Panc1 (cell line): ENCODE measurements at regions not wholly inside any gene's neighbourhood (a gene's known extent, or its start where the extent isn't known, plus 50 kb on each side); places are given as distances from the start of the nearest gene placed in this dataset.

Experiments used
- ATAC-seq: fragments of 200-7000 bp; cut with Tn5 transposase; 2 replicates; pipeline ENCODE4 v1.9.1; 2020; ENCODE audit warnings: mild to moderate bottlenecking, moderate library complexity
- BruUV-seq: library from RNA; stranded (reverse); fragments of 400-500 nt; replicated peaks from 2 replicates; lab custom pipeline; 2021; lab: Mats Ljungman, UMichigan
- CTCF ChIA-PET: fragments of 300-600 bp; sonication (Branson Sonifier 250); formaldehyde crosslinking; loops from one replicate; lab custom pipeline; 2022; ENCODE audit warnings: antibody characterized with exemption; lab: Charles Lee
- POLR2A ChIA-PET: fragments of 300-600 bp; sonication (Branson Sonifier 250); formaldehyde crosslinking; loops from one replicate; lab custom pipeline; 2022; ENCODE audit warnings: antibody characterized with exemption; lab: Charles Lee
- DNase-seq: peaks from one replicate; pipeline ENCODE4 v3.0.0-alpha.2; 2010; ENCODE audit warnings: low read depth, low spot score
- H3K27ac ChIP-seq: 2 replicates; pipeline ENCODE4 v1.5.1; 2011; ENCODE audit warnings: mild to moderate bottlenecking, low read length, inconsistent platforms
- H3K27me3 ChIP-seq: fragments of 200-500 bp; sonication (Bioruptor generic); 2 replicates; pipeline ENCODE4 v1.6.0; 2014; ENCODE audit warnings: low read length, inconsistent platforms; ENCODE audit not compliant: control insufficient read depth, insufficient read depth
- H3K36me3 ChIP-seq: fragments of 200-500 bp; sonication (Bioruptor generic); 2 replicates; pipeline ENCODE4 v1.5.1; 2014; ENCODE audit warnings: inconsistent platforms, mild to moderate bottlenecking, low read length, moderate library complexity; ENCODE audit not compliant: control insufficient read depth, insufficient read depth
- H3K4me1 ChIP-seq: 2 replicates; pipeline ENCODE4 v1.5.1; 2011; ENCODE audit warnings: inconsistent platforms, mild to moderate bottlenecking, low read length, moderate library complexity; ENCODE audit not compliant: control insufficient read depth, insufficient read depth
- H3K4me3 ChIP-seq, 2 experiments: 2 replicates each; pipeline ENCODE4 v1.5.1; 2011 to 2012; ENCODE audit warnings: low read depth in 2 of 2, low read length in 2 of 2, mild to moderate bottlenecking in 2 of 2, inconsistent platforms in 1 of 2, moderate library complexity in 1 of 2
- H3K9me3 ChIP-seq: fragments of 200-500 bp; sonication (Bioruptor generic); 2 replicates; pipeline ENCODE4 v1.5.1; 2014; ENCODE audit warnings: low read depth, mild to moderate bottlenecking, inconsistent platforms, low read length, moderate library complexity; ENCODE audit not compliant: control insufficient read depth, insufficient read depth
- CTCF ChIP-seq: fragments of 450-650 bp; IDR thresholded peaks from 2 replicates; pipeline ENCODE4 v1.5.1; 2017; ENCODE audit warnings: mild to moderate bottlenecking
- POLR2AphosphoS5 ChIP-seq: IDR thresholded peaks from 2 replicates; pipeline ENCODE4 v1.6.1; 2012; ENCODE audit warnings: mild to moderate bottlenecking, low read depth, low read length, moderate library complexity
- SIN3A ChIP-seq: IDR thresholded peaks from 2 replicates; pipeline ENCODE4 v1.6.1; 2012; ENCODE audit warnings: low read depth, mild to moderate bottlenecking, low read length, moderate library complexity, borderline replicate concordance; ENCODE audit not compliant: insufficient read depth
- TCF7L2 ChIP-seq: IDR thresholded peaks from 2 replicates; pipeline ENCODE4 v1.6.1; 2011; ENCODE audit warnings: mild to moderate bottlenecking, low read depth, low read length, inconsistent platforms
- in situ Hi-C: cut with HindIII; loops from 2 replicates; pipeline ENCODE4 v1.10.0; 2016; ENCODE audit warnings: low sequenced_read_pairs, low pct_unique_long_range_greater_than_20kb
- intact Hi-C: fragments of 100-400 bp; cut with micrococcal nuclease; formaldehyde crosslinking; loops from one replicate; pipeline ENCODE4 v1.10.0; 2022; ENCODE audit not compliant: unreplicated experiment
- TF ChIP-seq, protein P1 (sequence below), 2 experiments: IDR thresholded peaks; 2 replicates each; pipeline ENCODE4 v1.6.1; 2011 to 2012; ENCODE audit warnings: low read depth in 2 of 2, control low read depth in 1 of 2, low read length in 1 of 2, mild to moderate bottlenecking in 1 of 2, moderate library complexity in 1 of 2; ENCODE audit not compliant: insufficient read depth in 1 of 2

DNA sequence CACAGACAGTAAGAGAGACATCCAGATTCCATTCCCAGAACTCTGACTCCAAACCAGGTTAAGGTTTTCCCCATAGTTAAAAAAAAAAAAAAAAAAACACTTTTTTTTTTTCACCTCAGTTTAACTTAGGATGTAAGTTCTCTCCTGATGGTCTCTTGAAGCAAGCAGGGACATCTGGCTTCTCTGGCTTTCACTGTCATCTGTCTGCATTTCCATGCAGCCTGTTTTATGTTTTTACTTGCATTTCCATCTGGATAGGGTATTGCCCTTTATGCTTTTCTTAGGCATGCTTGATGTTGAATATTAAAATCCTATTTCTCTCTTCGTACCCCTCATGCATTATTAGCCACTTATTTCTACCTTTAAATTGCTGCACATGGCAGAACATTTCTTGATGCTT lies 135.3 kb upstream of the WWC1 start:
- no peaks in the 10 kb centered on the region for H3K4me1 ChIP-seq
- H3K27me3 ChIP-seq = 0 out of 2 replicates have a peak, but pooled peaks cover 2% of the 10 kb centered on the region
- ATAC-seq (no peak), DNase-seq (no peak)
- CTCF ChIA-PET = no interaction called here
- H3K27ac ChIP-seq = no peak overlapping the region
- H3K4me3 ChIP-seq = no peak overlapping the region
- POLR2A ChIA-PET = no interaction called here
- TF ChIP-seq TCF7L2 = no peak
- TF ChIP-seq CTCF = no peak
- TF ChIP-seq SIN3A = no peak
- no peak for TF ChIP-seq POLR2AphosphoS5
- TF ChIP-seq, protein P1, sequence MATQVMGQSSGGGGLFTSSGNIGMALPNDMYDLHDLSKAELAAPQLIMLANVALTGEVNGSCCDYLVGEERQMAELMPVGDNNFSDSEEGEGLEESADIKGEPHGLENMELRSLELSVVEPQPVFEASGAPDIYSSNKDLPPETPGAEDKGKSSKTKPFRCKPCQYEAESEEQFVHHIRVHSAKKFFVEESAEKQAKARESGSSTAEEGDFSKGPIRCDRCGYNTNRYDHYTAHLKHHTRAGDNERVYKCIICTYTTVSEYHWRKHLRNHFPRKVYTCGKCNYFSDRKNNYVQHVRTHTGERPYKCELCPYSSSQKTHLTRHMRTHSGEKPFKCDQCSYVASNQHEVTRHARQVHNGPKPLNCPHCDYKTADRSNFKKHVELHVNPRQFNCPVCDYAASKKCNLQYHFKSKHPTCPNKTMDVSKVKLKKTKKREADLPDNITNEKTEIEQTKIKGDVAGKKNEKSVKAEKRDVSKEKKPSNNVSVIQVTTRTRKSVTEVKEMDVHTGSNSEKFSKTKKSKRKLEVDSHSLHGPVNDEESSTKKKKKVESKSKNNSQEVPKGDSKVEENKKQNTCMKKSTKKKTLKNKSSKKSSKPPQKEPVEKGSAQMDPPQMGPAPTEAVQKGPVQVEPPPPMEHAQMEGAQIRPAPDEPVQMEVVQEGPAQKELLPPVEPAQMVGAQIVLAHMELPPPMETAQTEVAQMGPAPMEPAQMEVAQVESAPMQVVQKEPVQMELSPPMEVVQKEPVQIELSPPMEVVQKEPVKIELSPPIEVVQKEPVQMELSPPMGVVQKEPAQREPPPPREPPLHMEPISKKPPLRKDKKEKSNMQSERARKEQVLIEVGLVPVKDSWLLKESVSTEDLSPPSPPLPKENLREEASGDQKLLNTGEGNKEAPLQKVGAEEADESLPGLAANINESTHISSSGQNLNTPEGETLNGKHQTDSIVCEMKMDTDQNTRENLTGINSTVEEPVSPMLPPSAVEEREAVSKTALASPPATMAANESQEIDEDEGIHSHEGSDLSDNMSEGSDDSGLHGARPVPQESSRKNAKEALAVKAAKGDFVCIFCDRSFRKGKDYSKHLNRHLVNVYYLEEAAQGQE (IDR thresholded peaks at IDR 0.05; ENCODE audit: insufficient read depth in 1 of 2, low read depth in 2 of 2, low read length in 1 of 2) = no peak
- no peaks in the 10 kb centered on the region for H3K36me3 ChIP-seq
- H3K9me3 ChIP-seq = no peaks in the 10 kb centered on the region
- intact Hi-C loops = no loop called here
- in situ Hi-C loops = no loop called here
- BruUV-seq = no TSS peak

DNA sequence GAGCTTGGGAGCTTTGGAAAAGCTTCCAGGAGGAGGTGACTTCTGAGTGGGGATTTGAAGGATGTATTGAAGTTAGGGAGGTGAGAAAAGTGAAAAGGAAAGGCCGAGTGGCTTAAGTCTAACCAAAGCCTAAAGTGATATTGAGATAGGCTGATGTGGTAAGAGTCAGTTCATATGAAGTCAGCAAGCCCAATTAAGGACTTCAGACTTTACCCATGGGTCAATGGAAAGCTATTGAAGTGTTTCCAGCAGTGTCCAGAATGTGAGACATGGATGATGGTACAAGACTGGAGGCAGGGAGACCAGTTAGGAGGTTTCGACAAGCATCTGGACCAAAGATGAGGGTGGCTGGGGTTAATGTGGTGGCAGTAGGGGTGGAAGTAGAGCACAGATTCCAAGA lies 134.3 kb upstream of the WWC1 start:
- Histone ChIP-seq H3K4me1 (no peaks in the 10 kb centered on the region), H3K4me3 (no peak overlapping the region), H3K27me3 (0 out of 2 replicates have a peak, but pooled peaks cover 2% of the 10 kb centered on the region), H3K27ac (no peak overlapping the region), H3K9me3 (no peaks in the 10 kb centered on the region), H3K36me3 (no peaks in the 10 kb centered on the region)
- CTCF ChIA-PET = no interaction called here
- DNase-seq (no peak), ATAC-seq (no peak)
- POLR2A ChIA-PET = no interaction called here
- TF ChIP-seq CTCF = no peak
- TF ChIP-seq TCF7L2 = no peak
- TF ChIP-seq POLR2AphosphoS5 = no peak
- TF ChIP-seq, protein P1 (IDR thresholded peaks at IDR 0.05; ENCODE audit: insufficient read depth in 1 of 2, low read depth in 2 of 2, low read length in 1 of 2) = no peak
- no peak for TF ChIP-seq SIN3A
- intact Hi-C loops (no loop called here), in situ Hi-C loops (no loop called here)
- BruUV-seq = no TSS peak
